ENCODE measurements at regions not wholly inside any gene's neighbourhood (a gene's known extent, or its start where the extent isn't known, plus 50 kb on each side); places are given as distances from the start of the nearest gene placed in this dataset.

- no peak overlapping the region for H3K4me2 ChIP-seq
- H3K4me1 ChIP-seq (ENCODE audit: low read depth, poor library complexity, severe bottlenecking), result no peaks in the 10 kb centered on the region
- no peaks in the 10 kb centered on the region for H3K36me3 ChIP-seq (ENCODE audit: insufficient read depth)
- H3K27me3 ChIP-seq (ENCODE audit: insufficient read depth, low read depth), result no peaks in the 10 kb centered on the region
- TF ChIP-seq, protein P1, sequence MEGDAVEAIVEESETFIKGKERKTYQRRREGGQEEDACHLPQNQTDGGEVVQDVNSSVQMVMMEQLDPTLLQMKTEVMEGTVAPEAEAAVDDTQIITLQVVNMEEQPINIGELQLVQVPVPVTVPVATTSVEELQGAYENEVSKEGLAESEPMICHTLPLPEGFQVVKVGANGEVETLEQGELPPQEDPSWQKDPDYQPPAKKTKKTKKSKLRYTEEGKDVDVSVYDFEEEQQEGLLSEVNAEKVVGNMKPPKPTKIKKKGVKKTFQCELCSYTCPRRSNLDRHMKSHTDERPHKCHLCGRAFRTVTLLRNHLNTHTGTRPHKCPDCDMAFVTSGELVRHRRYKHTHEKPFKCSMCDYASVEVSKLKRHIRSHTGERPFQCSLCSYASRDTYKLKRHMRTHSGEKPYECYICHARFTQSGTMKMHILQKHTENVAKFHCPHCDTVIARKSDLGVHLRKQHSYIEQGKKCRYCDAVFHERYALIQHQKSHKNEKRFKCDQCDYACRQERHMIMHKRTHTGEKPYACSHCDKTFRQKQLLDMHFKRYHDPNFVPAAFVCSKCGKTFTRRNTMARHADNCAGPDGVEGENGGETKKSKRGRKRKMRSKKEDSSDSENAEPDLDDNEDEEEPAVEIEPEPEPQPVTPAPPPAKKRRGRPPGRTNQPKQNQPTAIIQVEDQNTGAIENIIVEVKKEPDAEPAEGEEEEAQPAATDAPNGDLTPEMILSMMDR (conservative IDR thresholded peaks at IDR 0.05; ENCODE audit: low read depth, low read length), result no peak
- H3K79me2 ChIP-seq (ENCODE audit: insufficient read depth, low read depth), result no peaks in the 10 kb centered on the region
- no peaks in the 10 kb centered on the region for H4K20me1 ChIP-seq (ENCODE audit: insufficient read depth)
- no peak overlapping the region for H3K9ac ChIP-seq
- H2AFZ ChIP-seq (ENCODE audit: low read depth), result no peak overlapping the region
- no peak overlapping the region for H3K27ac ChIP-seq
- H3K4me3 ChIP-seq (IDR thresholded peaks at IDR 0.05; ENCODE audit: insufficient read depth, low read depth, low read length), result no peak overlapping the region
These were observed 202.7 kb downstream of the CYP26B1 start for GRCh38 chr2:71944806-71945602.

GRCh38 chr2:71944183-71944550, 203.5 kb downstream of the CYP26B1 start:
- TF ChIP-seq, protein P1 (conservative IDR thresholded peaks at IDR 0.05; ENCODE audit: low read depth, low read length), result no peak
- Histone ChIP-seq H3K79me2 (ENCODE audit: insufficient read depth, low read depth) (no peaks in the 10 kb centered on the region), H2AFZ (ENCODE audit: low read depth) (no peak overlapping the region), H3K27me3 (ENCODE audit: insufficient read depth, low read depth) (no peaks in the 10 kb centered on the region), H3K4me2 (no peak overlapping the region), H3K27ac (no peak overlapping the region), H4K20me1 (ENCODE audit: insufficient read depth) (no peaks in the 10 kb centered on the region), H3K4me3 (IDR thresholded peaks at IDR 0.05; ENCODE audit: insufficient read depth, low read depth, low read length) (no peak overlapping the region), H3K4me1 (ENCODE audit: low read depth, poor library complexity, severe bottlenecking) (no peaks in the 10 kb centered on the region), H3K9ac (no peak overlapping the region), H3K36me3 (ENCODE audit: insufficient read depth) (no peaks in the 10 kb centered on the region)

DNA sequence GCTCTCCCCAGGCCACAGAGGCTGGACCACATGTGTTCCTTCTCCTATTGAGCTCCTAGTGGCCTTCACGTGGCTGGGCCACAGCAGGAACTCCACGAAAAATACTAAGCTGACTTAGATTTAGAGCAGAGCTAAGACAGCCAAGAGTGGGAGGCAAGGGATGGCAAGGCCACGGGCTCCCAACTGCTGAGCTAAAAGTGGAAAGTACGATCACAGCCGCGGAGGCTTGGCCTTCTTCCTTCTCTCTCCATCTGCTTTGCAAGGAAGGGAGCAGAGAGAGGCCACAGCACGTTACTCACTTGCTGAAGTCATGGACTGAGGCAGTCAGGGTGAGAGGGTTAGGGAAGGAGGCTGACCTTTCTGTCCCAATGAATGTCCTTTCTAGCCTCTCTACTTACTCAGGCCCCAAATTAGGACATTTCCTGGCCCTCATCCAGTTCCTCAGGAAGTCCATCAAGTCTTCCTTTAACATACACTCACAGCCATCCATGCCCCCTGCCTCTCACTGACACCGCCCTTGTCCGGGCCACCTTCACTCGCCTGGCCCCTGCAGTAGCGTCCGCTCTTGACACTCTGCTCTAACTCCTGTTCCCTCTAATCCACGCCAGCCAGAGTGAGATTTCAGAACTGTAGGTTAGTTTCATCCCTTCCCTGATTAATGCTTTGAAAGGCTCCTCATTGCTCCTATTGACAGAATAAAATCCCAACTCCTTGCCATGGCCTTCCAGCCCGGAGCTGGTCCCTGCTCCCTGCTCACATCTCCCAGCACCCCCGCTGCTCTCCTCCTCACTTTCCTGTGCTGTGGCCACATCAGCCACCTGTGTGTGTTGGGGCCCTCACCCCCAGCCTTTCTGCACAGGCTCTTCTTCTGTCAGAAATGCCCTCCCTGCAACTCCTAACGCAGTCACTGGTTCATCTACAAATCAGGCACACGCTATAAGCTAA, 204.2 kb downstream of the CYP26B1 start:
- Histone ChIP-seq H3K4me3 (IDR thresholded peaks at IDR 0.05; ENCODE audit: insufficient read depth, low read depth, low read length) (no peak overlapping the region), H3K27me3 (ENCODE audit: insufficient read depth, low read depth) (no peaks in the 10 kb centered on the region), H3K4me2 (no peak overlapping the region), H3K79me2 (ENCODE audit: insufficient read depth, low read depth) (no peaks in the 10 kb centered on the region), H3K27ac (no peak overlapping the region), H3K9ac (no peak overlapping the region), H3K4me1 (ENCODE audit: low read depth, poor library complexity, severe bottlenecking) (no peaks in the 10 kb centered on the region), H4K20me1 (ENCODE audit: insufficient read depth) (no peaks in the 10 kb centered on the region), H3K36me3 (ENCODE audit: insufficient read depth) (no peaks in the 10 kb centered on the region), H2AFZ (ENCODE audit: low read depth) (no peak overlapping the region)
- TF ChIP-seq, protein P1 (conservative IDR thresholded peaks at IDR 0.05; ENCODE audit: low read depth, low read length), result no peak

DNA sequence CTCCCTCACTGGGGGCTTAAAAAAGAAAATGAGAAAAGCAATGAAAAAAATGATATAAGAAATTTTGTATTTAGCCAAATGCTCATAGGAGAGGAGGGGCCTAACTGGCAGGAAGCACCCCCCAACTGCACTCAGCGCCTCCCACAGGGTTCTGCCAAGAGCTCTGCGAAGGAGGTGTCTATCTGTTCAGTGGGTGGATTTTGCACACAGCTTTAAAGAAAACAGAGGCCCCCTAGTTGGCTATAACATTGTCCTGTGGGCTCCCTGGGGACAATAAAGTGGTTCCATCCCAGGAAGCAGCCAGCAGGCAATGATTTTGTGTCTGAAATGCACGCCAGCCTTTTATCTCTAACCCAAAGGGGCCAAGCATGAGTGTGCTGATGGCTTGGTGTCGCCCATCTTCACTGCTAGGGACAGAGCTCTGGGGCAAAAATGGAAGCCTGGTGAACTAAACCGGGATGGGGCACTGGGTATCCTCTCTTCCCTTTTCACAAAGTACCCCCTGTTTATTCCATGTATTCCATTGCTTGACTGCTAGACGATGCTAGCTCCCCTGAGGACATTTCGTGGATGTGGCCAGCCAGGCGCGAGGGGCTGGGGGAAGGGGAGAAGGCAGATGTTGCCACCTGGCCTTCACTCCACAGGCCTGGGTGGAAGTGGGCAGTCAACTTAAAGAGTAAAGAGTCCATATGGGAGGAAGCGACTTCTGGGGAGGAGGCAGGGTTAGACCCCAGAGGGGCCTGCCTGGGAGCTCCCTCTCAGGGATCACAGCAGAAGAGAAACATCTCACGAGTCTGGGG, 205.7 kb downstream of the CYP26B1 start:
- no peaks in the 10 kb centered on the region for H4K20me1 ChIP-seq (ENCODE audit: insufficient read depth)
- TF ChIP-seq, protein P1 (conservative IDR thresholded peaks at IDR 0.05; ENCODE audit: low read depth, low read length), result no peak
- no peaks in the 10 kb centered on the region for H3K79me2 ChIP-seq (ENCODE audit: insufficient read depth, low read depth)
- no peaks in the 10 kb centered on the region for H3K27me3 ChIP-seq (ENCODE audit: insufficient read depth, low read depth)
- H3K36me3 ChIP-seq (ENCODE audit: insufficient read depth), result no peaks in the 10 kb centered on the region
- no peak overlapping the region for H2AFZ ChIP-seq (ENCODE audit: low read depth)
- no peak overlapping the region for H3K4me3 ChIP-seq (IDR thresholded peaks at IDR 0.05; ENCODE audit: insufficient read depth, low read depth, low read length)
- H3K4me2 ChIP-seq, result no peak overlapping the region
- H3K27ac ChIP-seq, result no peak overlapping the region
- H3K4me1 ChIP-seq (ENCODE audit: low read depth, poor library complexity, severe bottlenecking), result no peaks in the 10 kb centered on the region
- H3K9ac ChIP-seq, result no peak overlapping the region
